C4-2B (cell line): ENCODE measurements at regions not wholly inside any gene's neighbourhood (a gene's known extent, or its start where the extent isn't known, plus 50 kb on each side); places are given as distances from the start of the nearest gene placed in this dataset.

ENCODE experiments used
- ZFX ChIP-seq: fragments of 450-650 bp; IDR thresholded peaks from 2 replicates; pipeline ENCODE4 v1.6.1; 2017
- TF ChIP-seq, protein P1 (sequence below): fragments of 450-650 bp; conservative IDR thresholded peaks from 2 replicates; pipeline ENCODE4 v1.5.1; 2017; ENCODE audit warnings: mild to moderate bottlenecking

DNA sequence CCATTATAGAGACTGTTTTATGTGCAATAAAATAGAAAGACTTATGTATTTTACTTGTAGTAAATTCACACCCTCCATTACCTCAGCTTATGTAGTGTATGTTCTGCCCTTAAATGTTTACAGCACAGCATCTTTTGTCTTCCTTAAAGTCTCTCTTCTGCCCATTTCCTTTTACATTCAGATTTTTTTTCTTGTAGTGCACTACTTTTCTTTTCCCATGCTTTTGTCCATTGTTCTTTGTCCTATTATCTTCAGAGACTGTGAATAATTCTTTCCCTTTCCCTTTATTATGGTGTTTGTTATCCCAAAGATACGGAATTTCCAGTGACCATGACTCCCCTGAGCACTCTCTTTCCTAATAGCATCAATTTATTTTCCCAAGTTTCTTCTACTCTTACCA is 66.1 kb upstream of the TYRP1 start:
- TF ChIP-seq, protein P1, sequence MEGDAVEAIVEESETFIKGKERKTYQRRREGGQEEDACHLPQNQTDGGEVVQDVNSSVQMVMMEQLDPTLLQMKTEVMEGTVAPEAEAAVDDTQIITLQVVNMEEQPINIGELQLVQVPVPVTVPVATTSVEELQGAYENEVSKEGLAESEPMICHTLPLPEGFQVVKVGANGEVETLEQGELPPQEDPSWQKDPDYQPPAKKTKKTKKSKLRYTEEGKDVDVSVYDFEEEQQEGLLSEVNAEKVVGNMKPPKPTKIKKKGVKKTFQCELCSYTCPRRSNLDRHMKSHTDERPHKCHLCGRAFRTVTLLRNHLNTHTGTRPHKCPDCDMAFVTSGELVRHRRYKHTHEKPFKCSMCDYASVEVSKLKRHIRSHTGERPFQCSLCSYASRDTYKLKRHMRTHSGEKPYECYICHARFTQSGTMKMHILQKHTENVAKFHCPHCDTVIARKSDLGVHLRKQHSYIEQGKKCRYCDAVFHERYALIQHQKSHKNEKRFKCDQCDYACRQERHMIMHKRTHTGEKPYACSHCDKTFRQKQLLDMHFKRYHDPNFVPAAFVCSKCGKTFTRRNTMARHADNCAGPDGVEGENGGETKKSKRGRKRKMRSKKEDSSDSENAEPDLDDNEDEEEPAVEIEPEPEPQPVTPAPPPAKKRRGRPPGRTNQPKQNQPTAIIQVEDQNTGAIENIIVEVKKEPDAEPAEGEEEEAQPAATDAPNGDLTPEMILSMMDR: no peak
- TF ChIP-seq ZFX: no peak
